ENCODE measurements at regions not wholly inside any gene's neighbourhood (a gene's known extent, or its start where the extent isn't known, plus 50 kb on each side); places are given as distances from the start of the nearest gene placed in this dataset.

DNA sequence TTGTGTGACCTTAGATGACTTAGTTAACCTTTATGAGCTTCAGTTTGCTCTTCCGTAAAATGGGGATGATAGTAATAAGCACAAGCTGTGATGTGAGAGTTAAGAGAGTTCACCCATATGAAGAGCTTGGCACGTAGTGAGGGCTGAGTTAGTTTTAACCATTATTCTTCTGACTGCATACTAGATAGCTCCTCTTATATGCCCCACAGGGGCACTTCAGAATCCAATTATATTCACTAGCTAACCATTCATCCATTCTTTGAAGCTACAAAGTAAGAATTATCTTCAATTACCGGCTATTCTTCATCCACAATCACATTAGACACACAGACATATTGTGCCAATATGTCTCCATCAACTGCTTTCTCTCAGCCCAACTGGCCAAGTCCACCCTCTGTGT lies 159.0 kb upstream of the STT3B start:
- H3K4me3 ChIP-seq: no peak overlapping the region
- H3K27ac ChIP-seq: no peak overlapping the region
- H3K9me3 ChIP-seq: no peaks in the 10 kb centered on the region
- H3K36me3 ChIP-seq: no peaks in the 10 kb centered on the region
- no peak for TF ChIP-seq POLR2A (IDR thresholded peaks at IDR 0.05)
- TF ChIP-seq, protein P1, sequence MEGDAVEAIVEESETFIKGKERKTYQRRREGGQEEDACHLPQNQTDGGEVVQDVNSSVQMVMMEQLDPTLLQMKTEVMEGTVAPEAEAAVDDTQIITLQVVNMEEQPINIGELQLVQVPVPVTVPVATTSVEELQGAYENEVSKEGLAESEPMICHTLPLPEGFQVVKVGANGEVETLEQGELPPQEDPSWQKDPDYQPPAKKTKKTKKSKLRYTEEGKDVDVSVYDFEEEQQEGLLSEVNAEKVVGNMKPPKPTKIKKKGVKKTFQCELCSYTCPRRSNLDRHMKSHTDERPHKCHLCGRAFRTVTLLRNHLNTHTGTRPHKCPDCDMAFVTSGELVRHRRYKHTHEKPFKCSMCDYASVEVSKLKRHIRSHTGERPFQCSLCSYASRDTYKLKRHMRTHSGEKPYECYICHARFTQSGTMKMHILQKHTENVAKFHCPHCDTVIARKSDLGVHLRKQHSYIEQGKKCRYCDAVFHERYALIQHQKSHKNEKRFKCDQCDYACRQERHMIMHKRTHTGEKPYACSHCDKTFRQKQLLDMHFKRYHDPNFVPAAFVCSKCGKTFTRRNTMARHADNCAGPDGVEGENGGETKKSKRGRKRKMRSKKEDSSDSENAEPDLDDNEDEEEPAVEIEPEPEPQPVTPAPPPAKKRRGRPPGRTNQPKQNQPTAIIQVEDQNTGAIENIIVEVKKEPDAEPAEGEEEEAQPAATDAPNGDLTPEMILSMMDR (IDR thresholded peaks at IDR 0.05): no peak
- no peaks in the 10 kb centered on the region for H3K27me3 ChIP-seq
- no peaks in the 10 kb centered on the region for H3K4me1 ChIP-seq
- DNase-seq: no peak

- no peak overlapping the region for H3K4me3 ChIP-seq
- H3K9me3 ChIP-seq: no peaks in the 10 kb centered on the region
- no peak overlapping the region for H3K27ac ChIP-seq
- H3K4me1 ChIP-seq: no peaks in the 10 kb centered on the region
- H3K36me3 ChIP-seq: no peaks in the 10 kb centered on the region
- no peak for DNase-seq
- no peaks in the 10 kb centered on the region for H3K27me3 ChIP-seq
- TF ChIP-seq, protein P1 (IDR thresholded peaks at IDR 0.05): no peak
- no peak for TF ChIP-seq POLR2A (IDR thresholded peaks at IDR 0.05)
Measured at GRCh38 chr3:31377045-31377642, 155.6 kb upstream of the STT3B start.

- TF ChIP-seq, protein P1 (IDR thresholded peaks at IDR 0.05): no peak
- TF ChIP-seq POLR2A (IDR thresholded peaks at IDR 0.05): no peak
- DNase-seq: no peak
Measured at GRCh38 chr3:31378231-31378630, 154.5 kb upstream of the STT3B start.

GRCh38 chr3:31379598-31379997 lies 153.1 kb upstream of the STT3B start:
- Histone ChIP-seq H3K4me1 (no peaks in the 10 kb centered on the region), H3K36me3 (no peaks in the 10 kb centered on the region), H3K27ac (no peak overlapping the region), H3K4me3 (no peak overlapping the region), H3K27me3 (no peaks in the 10 kb centered on the region), H3K9me3 (no peaks in the 10 kb centered on the region)
- TF ChIP-seq POLR2A (IDR thresholded peaks at IDR 0.05): no peak
- TF ChIP-seq, protein P1 (IDR thresholded peaks at IDR 0.05): no peak
- DNase-seq: no peak

More at GRCh38 chr3:31378231-31378630, 154.5 kb upstream of the STT3B start:
- Histone ChIP-seq H3K27ac (no peak overlapping the region), H3K9me3 (no peaks in the 10 kb centered on the region), H3K36me3 (no peaks in the 10 kb centered on the region), H3K4me1 (no peaks in the 10 kb centered on the region), H3K4me3 (no peak overlapping the region), H3K27me3 (no peaks in the 10 kb centered on the region)

DNA sequence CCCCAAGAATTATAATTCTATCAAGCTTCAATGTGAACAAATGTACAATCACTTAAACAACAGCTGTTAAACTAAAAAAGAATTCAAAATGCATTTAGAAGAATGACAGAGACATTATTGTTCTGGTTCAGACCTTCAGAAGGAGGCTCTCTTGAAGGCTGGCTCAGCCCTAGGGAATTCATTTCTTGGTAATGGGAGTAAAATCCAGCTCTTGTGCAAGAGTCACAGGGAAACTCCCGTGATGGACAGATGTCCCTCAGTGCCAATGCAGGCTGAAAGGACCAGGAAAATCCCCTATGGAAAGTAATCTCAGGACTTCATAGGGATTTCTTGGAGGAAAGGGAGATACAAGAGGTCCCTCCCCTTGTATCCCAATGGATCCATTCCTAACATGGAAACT lies 149.9 kb upstream of the STT3B start:
- Histone ChIP-seq H3K27ac (no peak overlapping the region), H3K4me3 (no peak overlapping the region), H3K4me1 (no peaks in the 10 kb centered on the region), H3K9me3 (no peaks in the 10 kb centered on the region), H3K36me3 (no peaks in the 10 kb centered on the region), H3K27me3 (no peaks in the 10 kb centered on the region)
- TF ChIP-seq, protein P1 (IDR thresholded peaks at IDR 0.05): no peak
- no peak for TF ChIP-seq POLR2A (IDR thresholded peaks at IDR 0.05)
- DNase-seq: no peak

DNA sequence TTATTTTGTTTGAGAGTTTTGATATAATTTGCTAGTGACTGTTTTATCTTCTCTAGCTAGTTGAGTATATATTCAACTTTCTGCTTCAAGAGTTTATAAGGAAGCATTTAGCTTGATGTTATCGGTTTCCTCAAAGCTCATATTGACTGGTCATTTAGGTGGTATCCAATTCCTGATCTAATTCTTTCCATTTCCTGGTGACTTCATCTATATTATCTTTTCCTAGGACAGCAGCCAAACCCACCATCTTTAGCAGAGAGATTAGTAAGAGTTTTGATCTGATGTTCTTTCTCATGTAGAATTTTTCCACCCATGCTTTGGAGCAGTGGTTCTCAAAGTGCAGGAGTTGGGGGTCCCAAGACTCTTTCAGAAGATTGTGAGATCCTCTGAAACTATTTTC lies 148.6 kb upstream of the STT3B start:
- no peak for TF ChIP-seq POLR2A (IDR thresholded peaks at IDR 0.05)
- TF ChIP-seq, protein P1 (IDR thresholded peaks at IDR 0.05): no peak
- H3K27ac ChIP-seq: no peak overlapping the region
- H3K4me3 ChIP-seq: no peak overlapping the region
- no peaks in the 10 kb centered on the region for H3K4me1 ChIP-seq
- H3K9me3 ChIP-seq: no peaks in the 10 kb centered on the region
- H3K27me3 ChIP-seq: no peaks in the 10 kb centered on the region
- DNase-seq: no peak
- no peaks in the 10 kb centered on the region for H3K36me3 ChIP-seq

Measured in Peyer's patch (tissue), 4 donors.